VCaP (cell line): ENCODE measurements at regions not wholly inside any gene's neighbourhood (a gene's known extent, or its start where the extent isn't known, plus 50 kb on each side); places are given as distances from the start of the nearest gene placed in this dataset.

Experiments used
- H3K27ac ChIP-seq: fragments of 450-650 bp; 2 replicates; pipeline ENCODE4 v1.5.1; 2017
- TF ChIP-seq, protein P1 (sequence below): fragments of 450-650 bp; conservative IDR thresholded peaks from 2 replicates; pipeline ENCODE4 v1.5.1; 2017; ENCODE audit warnings: mild to moderate bottlenecking, moderate library complexity

DNA sequence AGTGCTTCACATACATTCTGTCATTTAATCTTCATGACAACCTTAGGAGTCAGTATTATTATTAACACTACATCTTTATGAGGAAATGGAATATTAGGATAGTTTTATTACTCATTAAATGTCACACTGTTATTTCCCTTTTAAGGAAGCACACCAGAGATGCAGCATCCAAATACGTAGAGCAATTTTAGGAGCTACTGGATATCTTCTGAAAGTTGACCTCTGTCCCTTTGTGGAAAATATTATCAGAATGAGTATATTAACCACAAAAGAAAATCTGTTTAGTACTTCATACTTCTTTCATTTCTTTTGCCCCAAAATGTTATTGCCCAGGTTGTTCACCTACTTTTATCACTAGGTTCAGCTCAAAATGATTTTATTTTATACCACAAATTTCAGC lies 72.9 kb upstream of the APCDD1 start:
- TF ChIP-seq, protein P1, sequence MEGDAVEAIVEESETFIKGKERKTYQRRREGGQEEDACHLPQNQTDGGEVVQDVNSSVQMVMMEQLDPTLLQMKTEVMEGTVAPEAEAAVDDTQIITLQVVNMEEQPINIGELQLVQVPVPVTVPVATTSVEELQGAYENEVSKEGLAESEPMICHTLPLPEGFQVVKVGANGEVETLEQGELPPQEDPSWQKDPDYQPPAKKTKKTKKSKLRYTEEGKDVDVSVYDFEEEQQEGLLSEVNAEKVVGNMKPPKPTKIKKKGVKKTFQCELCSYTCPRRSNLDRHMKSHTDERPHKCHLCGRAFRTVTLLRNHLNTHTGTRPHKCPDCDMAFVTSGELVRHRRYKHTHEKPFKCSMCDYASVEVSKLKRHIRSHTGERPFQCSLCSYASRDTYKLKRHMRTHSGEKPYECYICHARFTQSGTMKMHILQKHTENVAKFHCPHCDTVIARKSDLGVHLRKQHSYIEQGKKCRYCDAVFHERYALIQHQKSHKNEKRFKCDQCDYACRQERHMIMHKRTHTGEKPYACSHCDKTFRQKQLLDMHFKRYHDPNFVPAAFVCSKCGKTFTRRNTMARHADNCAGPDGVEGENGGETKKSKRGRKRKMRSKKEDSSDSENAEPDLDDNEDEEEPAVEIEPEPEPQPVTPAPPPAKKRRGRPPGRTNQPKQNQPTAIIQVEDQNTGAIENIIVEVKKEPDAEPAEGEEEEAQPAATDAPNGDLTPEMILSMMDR = no peak

DNA sequence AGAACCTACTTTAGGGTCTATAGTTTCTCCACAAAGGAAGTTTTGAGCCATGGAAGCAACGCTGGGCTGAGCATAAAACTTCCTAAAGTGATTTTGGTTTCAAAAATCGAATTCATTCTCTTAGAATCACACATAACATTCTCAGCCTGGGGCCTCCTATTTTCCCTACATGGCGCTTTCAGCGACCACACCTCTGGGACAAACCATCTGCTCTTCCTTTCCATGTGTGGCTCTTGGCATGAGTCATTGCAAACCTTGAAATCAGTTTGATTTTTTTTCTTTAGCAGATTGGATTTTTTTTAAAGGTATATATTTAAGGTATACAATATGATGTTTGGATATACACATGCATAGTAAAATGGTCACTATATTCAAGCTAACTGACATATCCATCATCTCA lies 72.5 kb upstream of the APCDD1 start:
- H3K27ac ChIP-seq = no peak overlapping the region
- TF ChIP-seq, protein P1 = no peak

More for the DNA sequence above, 72.9 kb upstream of the APCDD1 start:
- H3K27ac ChIP-seq = no peak overlapping the region

DNA sequence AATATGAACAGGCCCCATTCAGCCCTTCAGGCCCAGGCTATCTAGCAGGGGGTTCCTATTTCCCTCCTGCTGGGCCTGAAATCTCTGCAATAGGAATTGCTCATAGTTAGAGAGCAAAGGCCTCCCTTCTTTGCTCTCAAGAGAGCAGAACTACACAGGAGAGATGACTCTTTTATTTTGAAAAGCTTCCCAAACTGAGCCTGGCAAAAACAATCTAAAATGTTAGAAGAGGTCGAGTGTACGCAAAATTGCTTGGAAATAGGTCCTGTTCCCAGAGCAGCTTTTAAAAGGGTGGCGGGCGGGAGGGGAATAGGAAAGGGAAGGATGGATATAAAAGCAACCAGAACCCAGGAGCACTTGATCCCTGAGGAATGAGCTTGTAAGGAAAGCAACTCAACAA lies 68.4 kb upstream of the APCDD1 start:
- H3K27ac ChIP-seq = no peak overlapping the region
- TF ChIP-seq, protein P1 = no peak

DNA sequence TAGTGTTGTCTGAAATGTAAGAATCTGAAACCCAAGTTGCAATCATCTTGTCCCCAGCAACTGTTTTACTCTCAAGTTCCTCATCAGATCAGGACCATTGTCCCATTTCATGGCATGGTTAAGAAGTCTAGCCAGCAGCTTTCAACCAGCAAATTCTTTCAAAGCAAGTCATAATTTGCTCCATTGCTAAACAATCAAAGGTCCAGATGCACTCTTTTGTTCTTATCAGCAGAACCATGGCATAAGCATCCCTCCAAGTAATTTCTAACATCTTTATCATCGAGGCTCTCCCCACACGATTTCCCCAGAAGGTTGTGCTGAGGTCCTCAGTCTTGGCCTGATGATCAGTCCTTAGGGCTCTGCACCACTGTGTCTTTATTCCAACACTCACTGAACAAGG lies 67.5 kb upstream of the APCDD1 start:
- TF ChIP-seq, protein P1 = no peak

DNA sequence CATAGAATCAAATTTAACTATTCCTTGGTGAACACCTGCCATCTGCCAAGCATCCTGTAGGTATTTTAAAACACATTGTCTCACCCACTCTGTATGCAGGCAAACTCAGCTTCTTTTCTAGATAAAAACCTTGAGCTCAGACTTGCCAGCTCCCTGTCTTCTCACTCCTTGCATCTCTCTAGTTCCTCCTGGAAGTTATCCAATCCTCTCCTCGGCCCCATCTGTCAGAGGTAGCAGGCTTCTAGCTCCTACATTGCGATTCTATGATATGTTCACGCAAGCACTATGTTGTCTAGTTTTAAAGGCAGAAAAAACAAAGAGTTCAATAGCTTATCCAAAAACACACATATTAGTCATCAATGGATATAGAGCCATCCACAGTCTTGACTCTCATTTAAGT lies 67.0 kb upstream of the APCDD1 start:
- H3K27ac ChIP-seq = no peak overlapping the region
- TF ChIP-seq, protein P1 = no peak

More for the DNA sequence above, 67.5 kb upstream of the APCDD1 start:
- H3K27ac ChIP-seq = no peak overlapping the region

DNA sequence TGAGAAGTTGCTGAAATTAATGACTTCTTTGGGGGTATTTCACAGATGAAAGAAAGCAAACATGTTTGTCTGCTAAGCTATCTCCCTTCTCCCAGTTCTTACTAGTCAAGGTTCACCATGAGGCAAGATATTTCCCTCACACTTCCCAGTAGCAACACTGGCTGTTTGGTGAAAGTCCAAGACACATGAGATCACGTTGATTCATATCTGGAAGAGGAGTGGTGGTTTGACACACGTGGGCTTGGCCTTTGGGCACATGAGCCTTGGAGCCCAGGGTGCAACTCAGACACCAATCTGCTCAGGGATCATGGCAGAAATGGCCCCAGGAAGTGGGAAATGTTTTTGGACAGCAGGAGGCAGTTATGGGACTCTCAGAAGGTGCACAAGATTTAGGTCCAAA lies 66.1 kb upstream of the APCDD1 start:
- H3K27ac ChIP-seq = no peak overlapping the region
- TF ChIP-seq, protein P1 = no peak

DNA sequence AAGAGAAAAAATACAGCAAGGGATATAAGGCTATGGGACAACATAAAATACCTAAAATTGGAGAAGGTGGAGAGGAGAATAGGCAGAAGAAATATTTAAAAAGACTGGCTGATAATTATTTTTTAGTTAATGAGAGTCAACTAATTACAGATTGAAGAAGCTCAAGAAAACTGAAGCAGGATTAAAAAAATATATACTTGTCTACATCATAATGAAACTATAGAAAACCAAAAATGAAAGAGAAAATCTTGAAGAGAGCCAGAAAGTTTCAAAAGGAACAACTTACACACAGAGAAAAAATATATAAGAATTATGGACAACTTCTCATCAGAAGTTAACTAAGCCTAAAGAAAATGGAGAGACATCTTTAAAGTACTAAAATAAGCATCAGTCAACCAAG lies 62.9 kb upstream of the APCDD1 start:
- H3K27ac ChIP-seq = no peak overlapping the region

More for the DNA sequence above, 62.9 kb upstream of the APCDD1 start:
- TF ChIP-seq, protein P1 = no peak
